ENCODE measurements at regions not wholly inside any gene's neighbourhood (a gene's known extent, or its start where the extent isn't known, plus 50 kb on each side); places are given as distances from the start of the nearest gene placed in this dataset.

DNA sequence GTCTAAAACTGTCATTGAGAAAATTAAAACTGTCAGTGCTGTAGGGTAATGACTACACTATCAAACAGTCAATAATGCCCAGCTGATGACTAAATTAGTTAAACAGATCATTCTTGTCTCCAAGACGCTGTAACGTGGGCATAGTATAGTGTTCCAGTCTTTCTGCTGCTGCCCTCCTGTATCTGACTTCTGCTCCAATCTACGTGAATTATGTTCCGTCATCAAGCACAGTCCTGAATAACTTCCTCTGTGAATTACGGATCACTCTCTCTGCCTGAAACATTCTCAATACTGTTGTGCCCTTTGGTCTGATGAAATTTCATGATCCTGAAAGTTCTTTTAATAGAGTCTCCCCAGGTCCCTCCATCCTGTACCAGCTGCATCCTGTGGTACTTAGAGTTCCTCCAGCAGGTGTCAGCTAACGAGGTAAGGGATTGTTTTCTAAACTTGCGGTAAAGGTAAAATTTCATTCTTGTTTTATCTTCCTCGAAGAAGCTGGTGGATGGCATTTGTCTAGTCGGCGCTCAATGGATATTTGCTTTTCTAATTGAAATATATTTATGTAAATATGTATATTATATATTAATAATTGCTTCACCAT is 393.5 kb upstream of the ADARB2 start:
- no peak for DNase-seq

DNA sequence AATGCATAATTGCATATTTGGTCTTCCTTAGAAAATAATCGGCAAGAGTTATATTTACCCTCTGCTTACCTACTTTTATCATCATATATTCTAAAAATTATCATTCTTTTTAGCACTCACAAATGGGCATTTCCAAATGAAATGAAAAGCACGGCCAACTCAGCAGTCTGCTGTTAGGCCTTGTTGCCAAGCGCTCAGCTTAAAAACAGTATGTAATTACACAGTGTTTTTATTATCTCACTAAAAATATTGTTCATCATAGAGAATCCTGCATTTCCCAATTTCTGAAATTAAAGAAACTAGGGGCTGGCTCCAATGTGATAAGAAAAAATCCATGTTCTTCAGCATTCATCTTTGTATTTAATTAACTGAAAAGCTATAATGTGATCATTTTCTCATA is 391.7 kb upstream of the ADARB2 start:
- no peak for DNase-seq

DNA sequence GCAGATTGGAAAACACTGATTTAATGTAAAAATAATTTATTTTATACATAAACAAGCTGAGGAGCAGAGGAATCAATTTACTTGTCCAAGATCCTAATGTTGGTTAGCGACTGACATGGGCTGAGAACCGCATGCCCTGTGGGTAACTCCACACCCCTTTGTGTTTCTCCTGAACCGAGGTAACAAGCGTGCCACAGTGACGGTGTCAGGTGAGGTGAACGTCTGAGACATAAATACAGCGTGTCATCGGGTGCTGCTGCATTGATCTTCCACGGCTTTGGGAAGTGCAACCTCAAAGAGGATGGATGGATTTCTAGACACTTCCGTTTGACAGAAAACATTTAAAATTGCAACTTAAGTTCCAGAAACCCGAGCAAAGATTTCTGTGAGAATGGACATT is 386.8 kb upstream of the ADARB2 start:
- no peak for DNase-seq

DNA sequence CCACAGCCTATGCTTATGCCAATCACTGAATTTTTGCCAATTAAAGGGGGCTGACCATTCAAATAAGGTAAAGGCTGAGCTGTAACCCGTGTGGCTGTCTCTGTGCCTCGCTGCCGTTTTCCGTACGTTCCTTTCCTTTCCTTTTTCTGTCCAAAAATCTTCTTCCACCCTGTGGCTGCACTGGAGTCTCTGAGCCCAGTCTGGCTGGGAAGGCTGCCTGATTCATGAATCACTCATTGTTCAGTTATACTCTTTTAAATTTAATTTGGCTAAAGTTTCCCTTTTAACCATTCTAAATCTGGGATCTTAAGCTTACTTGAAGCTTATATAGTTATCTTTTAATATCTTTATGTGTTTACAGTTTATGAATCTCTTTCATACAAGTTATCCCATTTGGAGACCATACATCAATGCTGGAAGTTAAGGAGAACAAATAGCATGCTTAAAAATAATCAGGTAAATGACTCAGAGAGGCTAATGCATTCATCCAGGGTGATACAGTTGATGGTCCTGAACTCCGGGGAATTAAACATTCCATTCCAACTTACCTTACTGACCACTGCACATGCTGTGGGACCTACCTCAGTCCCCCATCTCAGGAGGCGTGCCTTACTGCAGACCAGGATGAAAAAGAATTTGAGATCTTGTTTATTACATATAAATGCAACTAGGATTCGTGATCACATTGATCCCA is 385.3 kb upstream of the ADARB2 start:
- DNase-seq: no peak

DNA sequence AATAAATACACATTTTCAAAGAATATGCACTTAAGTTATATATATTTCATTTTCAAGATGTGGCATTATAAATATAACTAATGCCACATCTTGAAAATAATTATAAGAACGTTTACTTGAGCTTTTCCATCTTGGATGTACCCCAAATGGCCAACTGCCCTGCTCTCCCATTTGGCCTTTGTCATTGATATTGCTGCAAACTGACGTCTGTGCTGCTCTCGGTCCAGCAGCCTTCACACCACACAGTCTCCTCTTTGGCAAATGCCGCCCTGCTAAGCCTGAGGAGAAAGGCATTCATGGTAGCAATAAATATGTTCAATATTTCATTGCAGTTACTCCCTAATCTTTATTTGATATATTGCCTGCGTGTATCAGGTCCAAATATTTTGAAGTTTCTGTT is 384.6 kb upstream of the ADARB2 start:
- no peak for DNase-seq

GRCh38 chr10:2121315-2121714 is 384.0 kb upstream of the ADARB2 start:
- DNase-seq: no peak

GRCh38 chr10:2120746-2121145 is 383.4 kb upstream of the ADARB2 start:
- DNase-seq: no peak

DNA sequence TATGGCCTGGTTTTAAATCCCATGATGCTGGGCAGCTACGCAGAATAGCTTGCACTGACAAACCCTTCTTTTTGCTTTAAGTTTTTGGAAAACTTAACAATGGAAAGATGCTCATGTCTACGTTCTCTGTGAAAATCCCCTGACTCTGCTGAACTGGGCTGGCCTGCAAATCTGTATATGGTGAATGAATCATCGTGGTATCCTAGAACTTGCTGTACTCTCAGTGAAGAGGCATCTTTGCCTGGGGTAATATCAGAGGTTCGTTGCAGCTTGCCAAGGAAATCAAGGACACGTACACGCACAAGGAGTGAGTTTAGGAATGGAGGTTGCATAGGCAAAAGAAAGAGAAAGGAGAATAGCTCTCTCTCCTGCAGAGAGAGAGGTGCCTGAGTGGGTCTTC is 382.0 kb upstream of the ADARB2 start:
- no peak for DNase-seq

- DNase-seq: peak in 1 of 2 experiments; percentile 19
These were observed 380.9 kb upstream of the ADARB2 start for GRCh38 chr10:2118201-2118600.

DNA sequence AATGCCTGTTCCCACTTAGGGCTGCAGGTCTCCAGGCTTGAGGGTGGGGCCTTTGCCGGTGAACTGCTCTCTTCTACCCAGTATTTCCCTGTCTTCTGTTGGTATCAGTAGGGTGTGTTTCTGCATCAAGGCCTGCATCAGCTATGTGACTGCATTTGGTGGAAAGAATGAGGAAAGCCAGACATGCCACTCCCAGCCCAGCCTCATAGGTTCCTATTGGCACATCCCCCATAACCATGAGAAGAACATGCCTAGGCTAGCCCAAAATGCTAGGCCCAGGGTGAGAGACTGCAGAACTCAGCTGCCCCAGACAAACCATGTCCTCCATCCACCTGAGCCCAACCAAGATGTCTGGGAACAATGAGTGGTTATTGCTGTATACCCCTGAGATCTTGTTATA is 380.3 kb upstream of the ADARB2 start:
- DNase-seq: no peak

- no peak for DNase-seq
These were observed 374.6 kb upstream of the ADARB2 start for GRCh38 chr10:2111965-2112364.

- no peak for DNase-seq
These were observed 371.2 kb upstream of the ADARB2 start for GRCh38 chr10:2108496-2108895.

DNA sequence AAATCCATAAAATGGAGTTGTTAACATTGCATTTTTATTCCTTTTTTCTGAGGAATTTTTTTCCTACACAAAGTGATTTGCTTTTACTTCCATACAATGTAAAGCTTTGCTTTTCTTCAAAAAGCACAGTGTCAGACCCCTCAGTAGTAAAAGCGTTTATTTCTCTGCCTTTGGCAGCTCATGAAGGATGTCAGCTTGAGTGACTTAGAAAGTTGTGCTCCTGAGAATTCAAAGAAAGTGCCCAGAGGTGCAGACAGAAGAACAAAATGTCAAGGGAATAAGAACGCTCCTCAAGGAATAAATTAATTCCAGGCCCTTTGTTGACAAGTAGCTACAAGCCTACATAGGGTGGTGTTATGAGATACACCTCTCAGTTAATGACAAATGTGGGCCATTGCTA is 369.3 kb upstream of the ADARB2 start:
- no peak for DNase-seq

DNA sequence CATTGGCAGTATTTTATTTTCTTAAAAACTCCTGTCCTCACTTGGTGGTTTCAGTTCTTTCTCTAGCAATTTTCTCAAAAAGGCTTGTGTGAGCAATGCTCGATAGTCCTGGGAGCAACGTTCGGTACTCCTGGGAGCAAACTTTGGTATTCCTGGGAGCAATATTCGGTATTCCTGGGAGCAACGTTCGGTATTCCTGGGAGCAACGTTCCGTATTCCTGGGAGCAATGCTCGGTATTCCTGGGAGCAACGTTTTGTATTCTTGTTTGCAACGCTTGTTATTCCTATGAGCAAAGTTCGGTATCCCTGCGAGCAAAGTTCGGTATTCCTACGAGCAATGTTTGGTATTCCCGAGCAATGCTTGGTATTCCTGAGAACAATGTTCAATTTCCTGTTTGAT is 362.0 kb upstream of the ADARB2 start:
- no peak for DNase-seq

DNA sequence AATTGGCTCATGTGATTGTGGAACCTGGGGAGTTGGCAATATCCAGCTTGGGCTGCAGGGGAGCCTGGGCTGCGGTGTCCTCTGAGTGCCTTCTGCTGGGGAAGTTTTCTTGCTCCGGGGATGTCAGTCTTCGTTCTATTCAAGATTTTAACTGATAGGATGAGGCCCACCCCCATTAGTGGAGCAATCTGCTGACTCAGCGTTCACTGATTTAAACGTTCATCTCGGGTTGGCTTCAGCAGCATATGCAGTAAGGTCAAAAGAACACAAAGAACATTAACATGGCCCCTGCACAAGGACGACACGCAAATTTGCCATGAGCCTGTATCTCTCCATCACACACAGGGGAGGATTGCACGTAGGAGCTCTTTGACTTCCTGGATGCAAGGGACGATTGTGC is 360.6 kb upstream of the ADARB2 start:
- DNase-seq: no peak

DNA sequence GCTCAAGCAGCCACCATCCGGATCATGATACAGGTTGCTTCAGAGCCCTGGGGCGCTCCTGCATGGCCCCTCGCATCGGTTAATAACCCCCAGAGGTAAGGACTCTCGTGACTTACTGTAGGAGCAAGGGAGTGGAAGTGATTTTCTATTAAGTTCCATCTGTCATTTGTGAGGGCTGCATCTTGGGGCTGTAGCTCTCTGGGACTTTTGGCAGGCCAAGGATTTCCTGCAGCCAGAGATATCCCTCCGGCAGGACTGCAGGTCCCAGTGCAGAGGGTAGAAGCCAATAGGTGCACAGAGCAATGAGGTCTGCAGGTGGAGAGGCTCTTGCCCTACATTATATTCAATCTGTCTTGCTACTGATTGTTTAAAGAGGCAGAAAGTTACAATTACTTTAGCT is 356.8 kb upstream of the ADARB2 start:
- DNase-seq: no peak

DNA sequence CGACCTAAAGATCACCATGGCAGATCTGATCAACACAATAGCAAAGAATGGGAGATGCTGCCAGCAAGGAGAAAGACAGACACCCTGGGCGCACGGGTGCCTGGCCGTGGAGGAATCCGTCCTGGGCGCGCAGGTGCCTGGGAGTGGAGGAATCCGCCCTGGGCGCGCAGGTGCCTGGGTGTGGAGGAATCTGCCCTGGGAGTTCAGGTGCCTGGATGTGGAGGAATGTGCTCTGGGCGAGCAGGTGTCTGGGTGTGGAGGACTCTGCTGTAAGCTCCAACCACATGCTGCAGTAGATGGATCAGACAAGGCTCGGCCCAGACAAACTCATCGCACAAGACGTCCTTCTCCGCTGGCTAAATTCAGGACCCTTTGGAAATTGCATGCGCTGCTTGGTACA is 346.3 kb upstream of the ADARB2 start:
- no peak for DNase-seq

DNA sequence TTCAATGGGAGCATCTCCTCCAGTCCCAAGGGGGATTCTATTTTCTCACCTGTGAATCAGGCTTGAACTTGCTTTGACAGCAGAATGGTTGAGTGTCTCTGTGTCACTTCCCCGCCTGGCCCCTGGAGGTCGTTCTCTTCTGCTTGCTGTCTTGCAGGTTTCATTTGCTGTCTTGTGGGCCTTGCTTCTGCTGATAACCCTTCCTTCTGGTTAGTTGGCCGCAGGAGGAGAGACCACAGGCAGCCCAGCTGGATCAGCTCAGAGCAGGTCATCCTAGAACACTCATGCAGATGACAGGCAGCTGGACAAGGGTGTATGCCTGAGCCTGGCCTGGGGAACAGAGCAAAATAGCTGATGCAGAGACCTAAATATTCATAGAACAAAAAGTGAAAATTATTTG is 344.2 kb upstream of the ADARB2 start:
- DNase-seq: no peak

DNA sequence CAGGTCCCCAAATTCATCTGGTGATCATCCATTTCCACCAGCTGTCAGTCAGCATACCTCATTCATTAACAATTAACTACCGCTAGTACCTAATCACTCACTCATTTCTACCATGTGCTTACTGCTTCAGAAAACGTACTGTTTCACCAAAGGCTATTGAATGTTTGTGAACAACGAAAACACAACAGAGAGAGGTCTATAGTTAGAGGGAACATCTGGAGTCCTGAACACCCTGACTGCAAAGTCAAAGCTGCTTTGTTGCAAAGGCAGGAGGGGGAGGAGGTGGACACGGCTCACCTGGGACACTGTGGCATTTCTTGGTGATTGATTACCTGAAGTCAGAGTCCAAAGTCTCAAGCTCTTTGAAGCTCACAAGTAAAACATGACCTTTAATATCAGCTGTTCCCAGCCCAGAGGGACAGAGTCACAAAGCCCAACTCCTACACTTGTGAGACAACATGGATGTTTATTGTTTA is 342.3 kb upstream of the ADARB2 start:
- no peak for DNase-seq

GRCh38 chr10:2077231-2077630 is 339.9 kb upstream of the ADARB2 start:
- DNase-seq: no peak

GRCh38 chr10:2076528-2076927 is 339.2 kb upstream of the ADARB2 start:
- no peak for DNase-seq

- no peak for DNase-seq
These were observed 329.7 kb upstream of the ADARB2 start for GRCh38 chr10:2067015-2067414.

GRCh38 chr10:2054728-2055127 is 317.4 kb upstream of the ADARB2 start:
- no peak for DNase-seq

- no peak for DNase-seq
These were observed 316.5 kb upstream of the ADARB2 start for GRCh38 chr10:2053805-2054204.

- DNase-seq: no peak
These were observed 313.8 kb upstream of the ADARB2 start for GRCh38 chr10:2051108-2051507.
